Endothelial cell of umbilical vein (primary cell): ENCODE measurements at regions not wholly inside any gene's neighbourhood (a gene's known extent, or its start where the extent isn't known, plus 50 kb on each side); places are given as distances from the start of the nearest gene placed in this dataset.

Experiments used
- EZH2 ChIP-seq: IDR thresholded peaks from 2 replicates; pipeline ENCODE4 v1.6.1; 2012; ENCODE audit warnings: borderline replicate concordance, low read depth, mild to moderate bottlenecking, moderate library complexity, low read length, inconsistent platforms; ENCODE audit not compliant: severe bottlenecking
- POLR2A ChIP-seq: IDR thresholded peaks from 2 replicates; pipeline ENCODE4 v1.6.1; 2012; ENCODE audit warnings: low read depth, mild to moderate bottlenecking, control low read depth, low read length
- TF ChIP-seq, protein P1 (sequence below), 2 donors: IDR thresholded peaks; 1 replicate in 1 of 2; 2 replicates in 1 of 2; pipeline ENCODE4 v1.5.1; 2011; ENCODE audit warnings: low read length in 2 of 2, mild to moderate bottlenecking in 2 of 2, moderate library complexity in 2 of 2, control low read depth in 1 of 2, inconsistent platforms in 1 of 2, low read depth in 1 of 2; ENCODE audit not compliant: insufficient read depth in 1 of 2; ENCODE audit errors: extremely low read depth in 1 of 2

DNA sequence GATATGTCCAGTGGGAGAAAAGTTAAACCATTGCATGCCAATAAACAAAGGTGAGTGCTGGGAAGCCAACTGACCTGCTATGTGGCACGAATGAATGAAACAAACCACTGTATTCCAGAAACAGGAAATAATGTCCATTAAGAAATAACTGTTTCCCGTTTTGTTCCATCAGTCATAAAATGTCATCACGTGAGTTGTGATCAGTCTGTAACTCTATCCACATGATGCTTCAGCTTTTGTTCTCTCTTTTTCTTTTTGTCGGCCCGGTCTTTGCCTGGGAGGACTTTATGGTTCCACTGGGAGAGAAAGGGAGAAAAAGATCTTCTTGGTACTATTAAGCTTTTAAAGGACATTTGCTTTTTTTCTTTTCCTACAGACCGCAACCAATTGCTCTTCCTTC is 179.9 kb downstream of the TGFB2 start:
- TF ChIP-seq, protein P1, sequence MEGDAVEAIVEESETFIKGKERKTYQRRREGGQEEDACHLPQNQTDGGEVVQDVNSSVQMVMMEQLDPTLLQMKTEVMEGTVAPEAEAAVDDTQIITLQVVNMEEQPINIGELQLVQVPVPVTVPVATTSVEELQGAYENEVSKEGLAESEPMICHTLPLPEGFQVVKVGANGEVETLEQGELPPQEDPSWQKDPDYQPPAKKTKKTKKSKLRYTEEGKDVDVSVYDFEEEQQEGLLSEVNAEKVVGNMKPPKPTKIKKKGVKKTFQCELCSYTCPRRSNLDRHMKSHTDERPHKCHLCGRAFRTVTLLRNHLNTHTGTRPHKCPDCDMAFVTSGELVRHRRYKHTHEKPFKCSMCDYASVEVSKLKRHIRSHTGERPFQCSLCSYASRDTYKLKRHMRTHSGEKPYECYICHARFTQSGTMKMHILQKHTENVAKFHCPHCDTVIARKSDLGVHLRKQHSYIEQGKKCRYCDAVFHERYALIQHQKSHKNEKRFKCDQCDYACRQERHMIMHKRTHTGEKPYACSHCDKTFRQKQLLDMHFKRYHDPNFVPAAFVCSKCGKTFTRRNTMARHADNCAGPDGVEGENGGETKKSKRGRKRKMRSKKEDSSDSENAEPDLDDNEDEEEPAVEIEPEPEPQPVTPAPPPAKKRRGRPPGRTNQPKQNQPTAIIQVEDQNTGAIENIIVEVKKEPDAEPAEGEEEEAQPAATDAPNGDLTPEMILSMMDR (IDR thresholded peaks at IDR 0.05; ENCODE audit: extremely low read depth in 1 of 2, insufficient read depth in 1 of 2, low read depth in 1 of 2, low read length in 2 of 2): no peak
- no peak for TF ChIP-seq POLR2A
- no peak for TF ChIP-seq EZH2
